ENCODE measurements at regions not wholly inside any gene's neighbourhood (a gene's known extent, or its start where the extent isn't known, plus 50 kb on each side); places are given as distances from the start of the nearest gene placed in this dataset.

DNA sequence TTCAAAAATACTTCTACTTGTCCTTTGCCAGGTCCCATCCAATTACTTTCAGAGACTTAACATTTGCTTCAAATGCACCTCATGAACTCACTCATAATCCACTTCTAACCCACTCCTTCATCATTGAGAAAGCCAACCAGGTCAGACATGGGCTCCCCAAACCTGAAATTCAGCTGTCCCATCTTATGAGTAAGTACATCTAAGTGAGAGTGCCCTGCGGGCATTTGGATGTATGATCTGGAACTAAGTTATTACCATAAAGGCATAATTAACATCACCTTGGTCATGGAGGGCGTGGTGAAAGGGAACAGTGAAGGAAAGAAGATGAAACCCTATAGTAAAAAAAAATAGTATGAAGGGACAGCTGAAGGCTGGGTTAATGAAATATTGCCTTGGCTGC lies 896.8 kb downstream of the C6orf118 start:
- no peak for TF ChIP-seq POLR2A (IDR thresholded peaks at IDR 0.05)
- no peak for TF ChIP-seq CTCF (IDR thresholded peaks at IDR 0.05)
- TF ChIP-seq EP300 (IDR thresholded peaks at IDR 0.05; ENCODE audit: low read depth) = no peak
